SK-N-SH (cell line): ENCODE measurements at regions not wholly inside any gene's neighbourhood (a gene's known extent, or its start where the extent isn't known, plus 50 kb on each side); places are given as distances from the start of the nearest gene placed in this dataset.

Experiments used
- CTCF ChIA-PET: fragments of 300-600, 350-600 bp; formaldehyde crosslinking; extraction: SDS; loops from one replicate; lab custom pipeline; 2021; lab: Yijun Ruan, JAX
- POLR2A ChIA-PET: fragments of 350-600 bp; sonication (Branson Sonifier 250); formaldehyde crosslinking; extraction: SDS; loops from one replicate; lab custom pipeline; 2020; ENCODE audit warnings: antibody characterized with exemption, inconsistent platforms; lab: Yijun Ruan, JAX
- DNase-seq: peaks from one replicate; pipeline ENCODE4 v3.0.0; 2012
- H2AFZ ChIP-seq: fragments of 200-600 bp; sonication (generic); 2 replicates; pipeline ENCODE4 v1.8.1; 2016; ENCODE audit warnings: antibody characterized with exemption, mild to moderate bottlenecking, low read depth
- H3F3A ChIP-seq: fragments of 200-600 bp; sonication (generic); replicated peaks from 2 replicates; pipeline ENCODE3; 2016; ENCODE audit warnings: antibody characterized with exemption, mild to moderate bottlenecking; ENCODE audit not compliant: insufficient read depth
- H3K27ac ChIP-seq, 2 experiments: fragments of 200-500 bp in 1 of 2; fragments of 200-600 bp in 1 of 2; sonication (Bioruptor generic) in 1 of 2; sonication (generic), shearing (Covaris generic) in 1 of 2; 2 replicates each; pipeline versions ENCODE4 v1.5.1 to v1.6.1; 2014 to 2016; ENCODE audit warnings: low read depth in 2 of 2, inconsistent platforms in 1 of 2, low read length in 1 of 2, mild to moderate bottlenecking in 1 of 2, mixed read lengths in 1 of 2
- H3K27me3 ChIP-seq: fragments of 200-600 bp; sonication (generic), shearing (Covaris generic); 2 replicates; pipeline ENCODE4 v1.6.1; 2016; ENCODE audit warnings: mixed run types; ENCODE audit not compliant: insufficient read depth
- H3K36me3 ChIP-seq, 2 experiments: fragments of 200-500 bp in 1 of 2; fragments of 200-600 bp in 1 of 2; sonication (Bioruptor generic) in 1 of 2; sonication (generic) in 1 of 2; replicated peaks in 1 of 2; 2 replicates each; pipeline versions ENCODE3 to v1.5.1; 2014 to 2016; ENCODE audit warnings: low read length in 1 of 2, mild to moderate bottlenecking in 1 of 2; ENCODE audit not compliant: insufficient read depth in 2 of 2, control insufficient read depth in 1 of 2
- H3K4me1 ChIP-seq, 2 experiments: fragments of 200-500 bp in 1 of 2; fragments of 200-600 bp in 1 of 2; sonication (Bioruptor generic) in 1 of 2; sonication (generic), shearing (Covaris generic) in 1 of 2; 2 replicates each; pipeline versions ENCODE4 v1.5.1 to v1.6.1; 2014 to 2016; ENCODE audit warnings: low read depth in 1 of 2, low read length in 1 of 2, mixed run types in 1 of 2; ENCODE audit not compliant: insufficient read depth in 2 of 2, control insufficient read depth in 1 of 2
- H3K4me2 ChIP-seq: fragments of 200-600 bp; sonication (generic), shearing (Covaris generic); 2 replicates; pipeline ENCODE4 v1.6.1; 2017; ENCODE audit warnings: mixed run types
- H3K4me3 ChIP-seq, 2 experiments: fragments of 200-500 bp in 1 of 2; fragments of 200-600 bp in 1 of 2; sonication (Bioruptor generic) in 1 of 2; sonication (generic), shearing (Covaris generic) in 1 of 2; 2 replicates each; pipeline versions ENCODE4 v1.5.1 to v1.8.1; 2014 to 2016; ENCODE audit warnings: low read depth in 2 of 2, inconsistent platforms in 1 of 2, low read length in 1 of 2, mild to moderate bottlenecking in 1 of 2, mixed read lengths in 1 of 2, moderate library complexity in 1 of 2
- H3K79me2 ChIP-seq: fragments of 200-600 bp; sonication (generic); 2 replicates; pipeline ENCODE4 v1.8.1; 2017; ENCODE audit warnings: mild to moderate bottlenecking; ENCODE audit not compliant: insufficient read depth
- H3K9ac ChIP-seq: fragments of 200-600 bp; sonication (generic); 2 replicates; pipeline ENCODE4 v1.6.1; 2017; ENCODE audit warnings: mixed run types
- H3K9me2 ChIP-seq: fragments of 200-600 bp; sonication (generic); 2 replicates; pipeline ENCODE4 v1.6.1; 2017; ENCODE audit warnings: mixed run types
- H3K9me3 ChIP-seq: fragments of 200-600 bp; sonication (generic); 2 replicates; pipeline ENCODE4 v1.6.1; 2017; ENCODE audit warnings: mixed run types, mild to moderate bottlenecking, moderate library complexity
- H4K20me1 ChIP-seq: fragments of 200-600 bp; sonication (generic); 2 replicates; pipeline ENCODE4 v1.6.1; 2017; ENCODE audit warnings: mild to moderate bottlenecking, mixed run types; ENCODE audit not compliant: insufficient read depth
- EP300 ChIP-seq, 2 experiments: IDR thresholded peaks; 2 replicates each; pipeline versions ENCODE4 v1.4.0 to v1.6.1; 2012; ENCODE audit warnings: borderline replicate concordance in 1 of 2, low read depth in 1 of 2, low read length in 1 of 2
- FOSL2 ChIP-seq: IDR thresholded peaks from 2 replicates; pipeline ENCODE4 v1.4.0; 2012; ENCODE audit warnings: low read depth, mild to moderate bottlenecking, moderate library complexity, borderline replicate concordance
- FOXJ3 ChIP-seq: sonication (generic); formaldehyde crosslinking; IDR thresholded peaks from 2 replicates; pipeline ENCODE4 v1.5.1; 2020; ENCODE audit warnings: mild to moderate bottlenecking, missing genetic modification reagents
- FOXM1 ChIP-seq: IDR thresholded peaks from 2 replicates; pipeline ENCODE4 v1.4.0; 2012; ENCODE audit warnings: low read depth, mild to moderate bottlenecking
- GATA2 ChIP-seq: sonication (generic); formaldehyde crosslinking; IDR thresholded peaks from 2 replicates; pipeline ENCODE4 v1.5.0; 2020; ENCODE audit warnings: mild to moderate bottlenecking, missing genetic modification reagents
- MEF2A ChIP-seq: IDR thresholded peaks from 2 replicates; pipeline ENCODE4 v1.4.0; 2012; ENCODE audit warnings: low read depth, borderline replicate concordance
- MXI1 ChIP-seq: IDR thresholded peaks from 2 replicates; pipeline ENCODE4 v1.6.1; 2012; ENCODE audit warnings: mild to moderate bottlenecking, low read depth, low read length, improper control_type of control experiment
- NFIC ChIP-seq: IDR thresholded peaks from 2 replicates; pipeline ENCODE4 v1.4.0; 2012; ENCODE audit warnings: borderline replicate concordance
- NRF1 ChIP-seq: IDR thresholded peaks from 2 replicates; pipeline ENCODE4 v1.6.1; 2012; ENCODE audit warnings: low read depth, mild to moderate bottlenecking, low read length
- RAD21 ChIP-seq: IDR thresholded peaks from 2 replicates; pipeline ENCODE4 v1.6.1; 2012; ENCODE audit warnings: mild to moderate bottlenecking, low read length
- RCOR1 ChIP-seq: fragments of 150-350 bp; IDR thresholded peaks from 2 replicates; pipeline ENCODE4 v1.6.1; 2017; ENCODE audit warnings: antibody characterized with exemption, low read length
- RXRA ChIP-seq: IDR thresholded peaks from 2 replicates; pipeline ENCODE4 v1.4.0; 2012; ENCODE audit warnings: low read depth, mild to moderate bottlenecking, borderline replicate concordance
- SIN3A ChIP-seq: IDR thresholded peaks from 2 replicates; pipeline ENCODE4 v1.6.1; 2012; ENCODE audit warnings: low read depth, mild to moderate bottlenecking, low read length, moderate library complexity, borderline replicate concordance
- TAF1 ChIP-seq: IDR thresholded peaks from 2 replicates; pipeline ENCODE4 v1.6.1; 2012; ENCODE audit warnings: low read depth, mild to moderate bottlenecking, low read length, moderate library complexity, borderline replicate concordance
- TEAD4 ChIP-seq: IDR thresholded peaks from 2 replicates; pipeline ENCODE4 v1.4.0; 2012; ENCODE audit warnings: mild to moderate bottlenecking, borderline replicate concordance; ENCODE audit not compliant: insufficient read depth
- WGBS: methylation state at CpG from one replicate; pipeline ENCODE4 v1.1.6; 2017; ENCODE audit warnings: low lambda C conversion rate; 5-methylcytosine and 5-hydroxymethylcytosine counted together
- TF ChIP-seq, protein P1 (sequence below): IDR thresholded peaks from 2 replicates; pipeline ENCODE4 v1.4.0; 2012; ENCODE audit warnings: low read depth
- TF ChIP-seq, protein P2 (sequence below): IDR thresholded peaks from 2 replicates; pipeline ENCODE4 v1.4.0; 2012; ENCODE audit warnings: low read depth, borderline replicate concordance
- TF ChIP-seq, protein P3 (sequence below): IDR thresholded peaks from 2 replicates; pipeline ENCODE4; 2012

DNA sequence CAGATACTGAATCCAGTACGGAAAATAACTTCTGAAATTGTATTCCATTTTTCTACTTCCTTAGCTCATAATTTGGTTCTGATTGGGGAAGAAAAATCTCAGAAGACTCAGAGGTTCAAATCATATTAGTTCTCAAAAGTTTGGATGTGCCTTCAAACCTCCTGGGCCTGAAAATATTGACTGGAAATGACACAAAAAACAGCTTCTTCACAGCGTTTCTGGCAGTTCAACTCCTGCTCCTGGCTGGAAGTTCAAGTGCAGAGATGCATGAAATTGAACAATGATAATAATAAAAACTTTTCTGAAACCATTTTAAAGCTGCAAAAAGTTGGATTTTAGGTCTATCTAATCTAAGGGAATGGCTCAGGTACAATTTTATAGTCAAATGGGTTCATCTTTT is 1459.9 kb upstream of the CELF4 start:
- CTCF ChIA-PET = interaction anchor here (0.7 kb wide), 1 partner anchor 525 kb away, joined by 3 read pairs; no protein-coding TSS in a partner anchor
- no peak overlapping the region for H3K4me2 ChIP-seq
- H3K27ac ChIP-seq = no peak overlapping the region
- no peak overlapping the region for H3K4me3 ChIP-seq
- H3K4me1 ChIP-seq = no peaks in the 10 kb centered on the region
- POLR2A ChIA-PET = no interaction called here
- no peaks in the 10 kb centered on the region for H3K36me3 ChIP-seq
- no peaks in the 10 kb centered on the region for H3K9me2 ChIP-seq
- no peak overlapping the region for H2AFZ ChIP-seq
- no peaks in the 10 kb centered on the region for H3F3A ChIP-seq
- no peak for TF ChIP-seq NFIC
- no peak for TF ChIP-seq RAD21
- no peak for TF ChIP-seq MXI1
- no peak for TF ChIP-seq TAF1
- no peak for TF ChIP-seq EP300 (IDR thresholded peaks at IDR 0.05; ENCODE audit: borderline replicate concordance in 1 of 2, low read depth in 1 of 2, low read length in 1 of 2)
- TF ChIP-seq SIN3A = no peak
- TF ChIP-seq FOSL2 = no peak
- TF ChIP-seq, protein P1, sequence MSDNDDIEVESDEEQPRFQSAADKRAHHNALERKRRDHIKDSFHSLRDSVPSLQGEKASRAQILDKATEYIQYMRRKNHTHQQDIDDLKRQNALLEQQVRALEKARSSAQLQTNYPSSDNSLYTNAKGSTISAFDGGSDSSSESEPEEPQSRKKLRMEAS = no peak
- no peak for TF ChIP-seq FOXM1
- TF ChIP-seq GATA2 = no peak
- TF ChIP-seq MEF2A = no peak
- no peak for TF ChIP-seq RXRA
- TF ChIP-seq, protein P2, sequence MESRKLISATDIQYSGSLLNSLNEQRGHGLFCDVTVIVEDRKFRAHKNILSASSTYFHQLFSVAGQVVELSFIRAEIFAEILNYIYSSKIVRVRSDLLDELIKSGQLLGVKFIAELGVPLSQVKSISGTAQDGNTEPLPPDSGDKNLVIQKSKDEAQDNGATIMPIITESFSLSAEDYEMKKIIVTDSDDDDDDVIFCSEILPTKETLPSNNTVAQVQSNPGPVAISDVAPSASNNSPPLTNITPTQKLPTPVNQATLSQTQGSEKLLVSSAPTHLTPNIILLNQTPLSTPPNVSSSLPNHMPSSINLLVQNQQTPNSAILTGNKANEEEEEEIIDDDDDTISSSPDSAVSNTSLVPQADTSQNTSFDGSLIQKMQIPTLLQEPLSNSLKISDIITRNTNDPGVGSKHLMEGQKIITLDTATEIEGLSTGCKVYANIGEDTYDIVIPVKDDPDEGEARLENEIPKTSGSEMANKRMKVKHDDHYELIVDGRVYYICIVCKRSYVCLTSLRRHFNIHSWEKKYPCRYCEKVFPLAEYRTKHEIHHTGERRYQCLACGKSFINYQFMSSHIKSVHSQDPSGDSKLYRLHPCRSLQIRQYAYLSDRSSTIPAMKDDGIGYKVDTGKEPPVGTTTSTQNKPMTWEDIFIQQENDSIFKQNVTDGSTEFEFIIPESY = no peak
- no peak for TF ChIP-seq RCOR1
- TF ChIP-seq TEAD4 = no peak
- TF ChIP-seq, protein P3, sequence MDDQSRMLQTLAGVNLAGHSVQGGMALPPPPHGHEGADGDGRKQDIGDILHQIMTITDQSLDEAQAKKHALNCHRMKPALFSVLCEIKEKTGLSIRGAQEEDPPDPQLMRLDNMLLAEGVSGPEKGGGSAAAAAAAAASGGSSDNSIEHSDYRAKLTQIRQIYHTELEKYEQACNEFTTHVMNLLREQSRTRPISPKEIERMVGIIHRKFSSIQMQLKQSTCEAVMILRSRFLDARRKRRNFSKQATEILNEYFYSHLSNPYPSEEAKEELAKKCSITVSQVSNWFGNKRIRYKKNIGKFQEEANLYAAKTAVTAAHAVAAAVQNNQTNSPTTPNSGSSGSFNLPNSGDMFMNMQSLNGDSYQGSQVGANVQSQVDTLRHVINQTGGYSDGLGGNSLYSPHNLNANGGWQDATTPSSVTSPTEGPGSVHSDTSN = no peak
- no peak for TF ChIP-seq FOXJ3
- TF ChIP-seq NRF1 = no peak
- no peaks in the 10 kb centered on the region for H3K79me2 ChIP-seq
- no peak overlapping the region for H3K9ac ChIP-seq
- 22% methylated on average over 2 of the region's 2 CpGs for whole genome bisulfite sequencing
- no peaks in the 10 kb centered on the region for H3K27me3 ChIP-seq
- DNase-seq = no peak
- no peaks in the 10 kb centered on the region for H3K9me3 ChIP-seq
- H4K20me1 ChIP-seq = no peaks in the 10 kb centered on the region
